Activated CD4-positive, alpha-beta T cell treated with anti-CD3 and anti-CD28 coated beads, Interleukin-2, Interleukin-4, amounts not matched to agents 100 ng/mL and 50 ng/mL, durations not matched to agents 16 hours and 8 hours (primary cell): ENCODE measurements at regions not wholly inside any gene's neighbourhood (a gene's known extent, or its start where the extent isn't known, plus 50 kb on each side); places are given as distances from the start of the nearest gene placed in this dataset.

Experiments
- DNase-seq: peaks from one replicate; pipeline ENCODE4 v3.0.0-alpha.2; 2020; ENCODE audit warnings: low spot score

DNA sequence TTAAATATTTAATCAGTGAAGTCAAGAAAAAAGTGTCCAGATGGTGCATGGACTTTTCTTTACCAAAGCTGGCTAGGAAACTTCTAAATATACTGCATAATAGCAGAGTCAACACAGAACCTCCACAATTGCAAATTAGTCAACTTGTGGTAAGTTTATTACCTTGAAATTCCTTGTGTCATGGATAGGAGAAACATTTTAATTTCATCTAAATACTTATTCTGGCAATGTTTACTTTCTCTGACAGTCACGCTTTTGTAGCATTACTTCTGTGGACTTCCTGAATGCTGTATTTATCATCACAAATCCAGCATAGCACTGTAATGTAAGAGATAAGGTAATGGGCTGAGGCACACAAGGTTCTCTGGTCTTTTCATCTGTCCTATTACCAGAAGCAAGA, 2266.1 kb downstream of the PCDH7 start:
- DNase-seq, result no peak

DNA sequence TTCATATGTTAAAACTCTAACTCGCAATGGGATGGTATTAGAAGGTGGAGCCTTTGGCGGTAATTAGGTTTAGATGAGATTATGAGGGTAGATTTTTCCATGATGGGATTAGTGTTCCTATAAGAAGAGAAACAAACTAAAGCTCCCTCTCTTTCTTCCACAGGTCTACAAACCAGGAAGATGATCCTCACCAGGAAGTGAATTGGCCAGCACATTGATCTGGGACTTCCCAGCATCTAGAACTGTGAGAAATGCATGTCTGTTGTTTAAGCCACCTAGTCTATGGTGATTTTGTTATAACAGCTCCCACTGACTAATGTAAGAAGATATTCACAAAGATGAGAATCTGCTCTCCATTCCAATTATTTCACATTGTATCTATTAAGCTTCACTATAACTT, 2266.9 kb downstream of the PCDH7 start:
- no peak for DNase-seq

DNA sequence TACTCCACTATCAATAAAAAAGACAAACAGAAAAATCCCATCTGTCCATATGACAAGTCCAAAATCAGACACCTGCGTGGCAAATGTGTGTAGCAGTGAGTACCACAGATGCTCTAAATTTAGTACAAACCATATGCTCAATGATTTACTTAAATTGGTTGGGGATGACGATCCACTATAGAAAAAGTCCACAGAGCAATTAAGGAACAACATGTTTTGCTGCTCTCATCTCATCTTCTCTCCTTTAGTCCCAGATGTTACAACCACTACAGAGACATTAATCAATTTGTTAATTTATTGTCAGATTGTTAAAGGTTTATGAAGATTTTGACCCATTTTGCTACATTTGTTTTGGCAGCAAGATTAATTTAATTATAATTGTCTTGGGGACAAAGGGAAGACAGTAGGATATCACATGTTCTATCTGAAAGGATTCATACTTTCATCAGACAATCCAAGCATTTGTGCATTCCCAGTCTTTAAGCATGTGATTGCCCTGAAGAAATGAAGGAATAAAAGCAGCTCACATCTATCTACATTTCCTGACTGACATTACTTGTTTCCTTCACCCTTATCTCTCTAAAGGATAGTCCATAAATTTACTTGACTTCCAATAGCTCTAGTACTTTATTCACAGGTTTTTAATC, 2268.1 kb downstream of the PCDH7 start:
- no peak for DNase-seq

DNA sequence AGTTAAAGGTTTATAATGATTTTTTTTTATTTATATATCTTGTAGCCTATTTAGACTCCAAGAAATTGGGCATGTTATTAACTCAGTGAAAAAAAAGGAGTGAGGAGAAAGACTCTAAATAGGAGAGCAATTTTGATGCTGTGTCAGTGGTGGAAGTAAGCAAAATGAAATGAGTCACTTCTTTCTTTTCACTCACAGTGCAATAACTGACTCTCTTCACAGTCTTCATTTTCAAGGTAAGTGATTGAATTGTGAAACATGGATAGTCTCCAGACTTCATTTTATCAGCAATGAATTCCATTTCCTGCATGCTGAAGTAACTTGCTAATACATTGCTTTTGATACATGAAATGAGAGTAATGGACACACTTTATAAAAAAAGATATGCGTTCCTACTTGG, 2271.5 kb downstream of the PCDH7 start:
- DNase-seq, result no peak

DNA sequence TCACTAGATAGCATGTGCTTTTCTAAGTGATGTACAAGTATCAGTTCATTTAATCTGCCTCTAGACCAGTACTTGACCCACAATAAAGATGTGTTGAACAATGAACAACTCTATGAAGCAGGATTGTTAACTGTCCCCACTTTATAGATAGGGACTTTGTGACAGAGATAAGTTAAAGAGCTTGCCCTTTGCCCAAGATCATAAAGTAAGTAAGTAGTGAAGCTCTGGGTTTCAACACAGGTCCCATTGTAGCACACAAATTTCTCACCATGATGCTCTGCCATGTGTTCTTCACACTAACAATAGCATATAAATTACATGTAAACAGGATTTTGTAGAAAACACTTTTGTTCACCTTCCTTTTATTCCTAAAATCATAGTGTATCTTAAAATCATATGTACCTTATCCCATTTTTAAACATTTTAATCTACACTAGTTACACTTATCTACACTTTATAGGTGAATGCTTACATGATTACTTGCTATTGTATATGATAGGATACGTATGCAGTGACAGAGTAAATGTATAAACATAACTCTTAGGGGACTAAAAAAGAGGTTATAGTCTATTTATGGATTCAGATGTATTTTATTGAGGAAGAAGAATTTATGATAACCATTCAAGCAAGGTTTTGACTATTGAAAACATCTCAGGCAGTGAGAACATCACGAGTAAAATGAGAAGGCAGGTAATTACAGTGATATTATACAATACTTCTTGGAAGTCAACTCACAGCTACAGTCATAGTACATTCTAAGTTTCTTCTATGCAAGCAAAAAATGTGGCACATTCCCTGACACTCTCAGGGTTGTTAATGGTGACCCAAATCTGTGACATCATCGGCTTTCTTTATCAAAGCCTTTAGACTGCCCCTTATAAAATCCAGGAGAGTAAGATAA, 2275.1 kb downstream of the PCDH7 start:
- DNase-seq, result no peak

DNA sequence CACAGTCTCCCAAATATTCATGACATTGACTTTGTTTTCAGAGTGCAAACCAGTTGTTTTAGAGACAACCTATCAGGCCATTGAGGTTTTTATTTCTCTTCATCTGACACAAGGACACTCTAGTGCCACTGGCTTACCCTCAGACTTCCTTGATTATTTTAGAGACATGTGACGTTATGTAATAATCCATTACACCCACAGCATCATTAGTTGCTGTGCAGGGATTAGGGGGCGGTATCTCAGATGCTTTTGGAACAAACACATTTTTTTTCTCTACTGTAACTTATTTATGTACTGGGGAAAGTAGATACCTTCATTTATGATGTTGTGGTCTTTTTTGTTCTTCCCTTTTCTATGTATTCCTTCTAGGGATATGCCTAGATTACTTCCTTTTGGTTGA, 2293.1 kb downstream of the PCDH7 start:
- no peak for DNase-seq

DNA sequence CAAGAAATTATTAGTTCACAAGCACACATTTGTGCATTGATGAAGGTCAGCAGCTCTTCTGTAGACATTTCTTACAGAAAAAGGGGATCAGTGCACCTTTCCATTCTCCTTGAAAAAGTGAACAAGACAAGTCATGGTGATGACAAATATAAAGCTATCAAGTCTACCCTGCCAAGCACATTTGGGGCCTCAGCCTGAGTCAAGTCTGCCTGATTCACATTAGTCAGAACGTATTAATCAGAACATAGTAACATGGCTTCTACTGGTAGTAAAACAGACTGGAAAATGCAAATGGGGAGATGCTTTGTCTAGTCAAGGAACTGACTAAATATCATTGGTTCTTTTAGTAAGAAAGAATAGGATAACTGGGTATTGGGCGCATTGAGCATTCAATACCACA, 2305.1 kb downstream of the PCDH7 start:
- DNase-seq, result no peak

DNA sequence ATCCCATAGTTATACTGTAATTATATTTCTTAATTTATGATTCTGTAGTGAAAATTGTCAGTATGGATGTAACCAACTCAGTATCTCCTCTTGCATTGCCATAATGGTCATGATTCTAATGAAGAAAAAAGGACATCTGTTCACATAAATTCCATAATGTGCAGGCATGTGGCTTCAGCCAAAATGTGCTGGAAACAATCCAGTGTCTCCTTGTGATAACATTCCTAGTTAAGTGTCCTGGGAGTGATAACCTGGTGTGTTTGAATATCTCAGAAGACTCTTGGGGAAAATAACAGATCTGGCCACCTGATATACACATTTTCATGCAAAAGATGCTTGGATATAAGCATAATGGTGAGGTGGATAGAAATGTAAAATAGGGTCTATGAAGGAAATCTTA, 2309.8 kb downstream of the PCDH7 start:
- DNase-seq, result no peak

DNA sequence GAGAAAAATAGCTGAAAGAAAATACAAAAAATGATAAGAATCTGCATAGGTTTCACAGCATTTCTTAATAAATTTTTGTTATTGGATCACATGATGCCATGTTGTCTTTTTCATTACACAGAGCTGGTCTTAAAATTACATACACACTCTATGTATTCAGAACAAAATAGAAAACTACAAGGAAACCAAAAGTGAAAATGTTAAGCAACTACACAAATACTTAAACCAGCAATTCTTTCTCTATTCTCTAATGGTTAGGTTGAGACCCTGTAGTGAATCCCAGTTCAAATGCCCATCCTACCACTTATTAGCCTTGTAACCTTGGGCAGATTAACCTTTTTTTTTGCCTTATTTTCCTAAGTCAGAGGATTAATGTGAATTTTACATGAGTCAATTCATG, 2311.2 kb downstream of the PCDH7 start:
- no peak for DNase-seq

DNA sequence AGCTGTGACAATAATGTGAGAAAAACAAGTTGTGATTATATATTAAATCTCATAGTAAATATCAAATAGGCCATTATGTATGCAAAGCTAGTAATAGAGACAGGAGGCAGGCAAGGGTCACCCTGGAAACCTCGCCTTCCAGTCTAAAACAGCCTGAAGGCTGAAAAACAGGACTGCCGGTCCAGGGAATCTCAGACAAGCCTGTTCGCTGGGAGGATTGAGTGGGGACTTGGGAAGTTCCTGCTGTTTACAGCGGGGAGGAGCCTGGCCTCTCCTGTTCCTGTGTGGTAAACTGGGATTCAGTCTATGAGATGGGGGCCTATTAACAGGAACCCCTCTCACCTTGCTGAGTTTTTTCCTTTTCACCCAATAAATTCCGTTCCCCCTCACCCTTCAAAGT, 2317.3 kb downstream of the PCDH7 start:
- no peak for DNase-seq

DNA sequence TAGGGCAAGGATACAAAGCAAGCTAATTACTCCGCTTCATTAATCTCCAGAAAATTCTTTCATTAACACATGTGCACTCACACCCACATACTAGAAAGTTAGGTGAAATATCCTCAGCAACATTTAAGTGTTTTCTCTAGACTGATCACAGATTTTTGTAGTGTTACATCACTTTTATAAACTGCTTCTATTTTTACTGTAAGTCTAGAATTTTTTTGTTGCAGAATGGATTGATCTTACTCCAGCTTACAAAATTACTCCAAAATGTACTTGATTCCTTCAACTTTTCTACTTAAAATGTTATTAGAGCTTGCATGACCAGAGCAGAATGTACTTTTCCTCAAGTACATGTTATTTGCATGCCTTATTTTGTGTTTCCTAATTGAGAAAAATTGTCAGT, 2325.2 kb downstream of the PCDH7 start:
- DNase-seq, result no peak

DNA sequence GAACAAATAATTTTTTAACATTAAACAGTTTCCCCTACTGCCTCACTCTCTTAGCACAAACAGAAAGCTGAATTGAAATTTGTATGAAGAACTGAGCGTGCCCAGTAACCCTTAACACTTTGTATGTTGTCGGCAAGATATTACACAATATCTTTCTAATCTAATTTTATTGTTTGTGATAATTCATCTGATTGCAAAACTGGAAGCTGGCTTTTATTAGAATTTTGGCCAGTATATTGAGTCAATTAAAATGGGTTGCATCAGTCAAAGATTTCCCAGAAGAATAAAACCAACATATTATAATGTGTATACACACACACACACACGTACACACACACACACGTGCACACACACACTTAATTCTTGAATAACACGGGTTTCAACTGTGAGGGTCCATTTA, 2332.1 kb downstream of the PCDH7 start:
- no peak for DNase-seq

DNA sequence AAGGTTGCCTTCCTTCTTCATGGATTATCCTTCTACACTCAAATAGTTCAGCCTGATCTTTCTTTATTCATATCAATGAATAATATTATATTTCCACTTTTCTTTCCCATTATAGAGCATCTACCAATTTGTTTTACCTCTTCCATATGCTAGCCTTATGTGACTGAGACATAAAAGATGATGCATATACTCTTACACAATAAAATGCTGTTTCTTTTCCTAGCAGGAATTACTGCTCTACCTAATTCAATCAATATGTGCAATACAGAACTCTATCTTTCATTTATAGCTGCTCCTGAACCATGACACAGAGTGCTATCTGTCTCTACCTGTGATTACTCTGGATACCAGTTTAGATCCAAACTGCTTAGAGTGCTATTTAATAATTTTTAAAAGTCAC, 2334.0 kb downstream of the PCDH7 start:
- no peak for DNase-seq

DNA sequence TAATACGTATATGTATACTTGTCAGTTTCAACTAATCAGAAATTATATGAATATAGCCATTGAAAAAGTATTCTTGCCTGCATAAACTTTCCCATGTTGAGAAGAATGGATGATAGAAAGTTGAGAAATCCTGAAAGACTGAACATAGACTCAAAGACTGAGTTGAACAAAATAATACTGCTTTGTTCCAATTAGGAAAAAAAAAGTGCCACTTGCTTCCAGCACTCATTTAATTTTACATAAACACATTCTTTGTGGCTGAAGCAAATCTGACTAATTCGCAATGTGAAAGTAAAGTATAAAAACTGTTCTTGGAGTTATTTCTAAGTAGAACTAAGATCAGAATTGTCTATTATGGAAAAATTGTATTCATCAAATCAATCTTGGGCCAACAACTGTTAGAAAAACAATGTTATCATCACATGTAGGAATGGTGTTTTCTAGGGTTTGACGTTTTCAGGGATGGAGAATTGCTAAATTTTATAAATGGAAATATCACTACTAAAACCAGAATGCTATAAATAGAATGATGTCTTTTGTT, 2334.6 kb downstream of the PCDH7 start:
- DNase-seq, result no peak

DNA sequence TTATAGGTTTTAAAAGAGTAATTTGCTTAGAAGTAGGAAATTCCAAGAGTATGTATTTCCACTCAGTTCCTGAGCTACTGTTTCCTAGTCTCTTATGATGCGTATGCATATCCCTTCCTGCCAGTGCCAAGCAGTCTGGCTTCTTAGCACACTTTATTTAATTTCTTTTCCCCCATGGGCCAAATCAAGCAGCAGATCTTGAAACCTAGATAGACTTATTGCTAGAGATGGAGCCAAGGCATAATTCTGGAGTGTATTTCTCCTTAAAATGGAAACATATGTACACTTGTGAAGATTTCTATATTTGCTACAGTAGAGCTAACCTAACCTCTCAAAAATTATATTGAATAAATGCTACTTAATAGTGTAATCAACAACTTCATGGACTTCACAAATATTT, 2337.6 kb downstream of the PCDH7 start:
- DNase-seq, result no peak

DNA sequence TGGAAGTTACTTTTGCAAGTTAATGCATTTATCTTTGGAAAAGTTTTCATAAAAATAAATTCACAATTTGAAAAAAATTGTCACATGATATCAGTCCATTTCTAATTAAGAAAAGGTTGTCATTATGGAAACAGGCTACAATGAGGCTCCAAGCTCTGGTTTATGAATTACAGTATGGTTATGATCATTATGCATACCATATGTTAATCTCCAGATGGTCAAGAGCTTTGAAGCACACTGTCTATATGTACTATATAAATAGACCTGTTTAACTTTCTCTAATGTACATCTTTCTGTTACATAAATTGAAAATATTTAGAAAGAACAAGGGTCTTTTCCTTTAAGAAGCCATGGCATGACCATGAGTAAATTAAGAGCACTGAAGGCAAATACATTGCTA, 2338.8 kb downstream of the PCDH7 start:
- no peak for DNase-seq

DNA sequence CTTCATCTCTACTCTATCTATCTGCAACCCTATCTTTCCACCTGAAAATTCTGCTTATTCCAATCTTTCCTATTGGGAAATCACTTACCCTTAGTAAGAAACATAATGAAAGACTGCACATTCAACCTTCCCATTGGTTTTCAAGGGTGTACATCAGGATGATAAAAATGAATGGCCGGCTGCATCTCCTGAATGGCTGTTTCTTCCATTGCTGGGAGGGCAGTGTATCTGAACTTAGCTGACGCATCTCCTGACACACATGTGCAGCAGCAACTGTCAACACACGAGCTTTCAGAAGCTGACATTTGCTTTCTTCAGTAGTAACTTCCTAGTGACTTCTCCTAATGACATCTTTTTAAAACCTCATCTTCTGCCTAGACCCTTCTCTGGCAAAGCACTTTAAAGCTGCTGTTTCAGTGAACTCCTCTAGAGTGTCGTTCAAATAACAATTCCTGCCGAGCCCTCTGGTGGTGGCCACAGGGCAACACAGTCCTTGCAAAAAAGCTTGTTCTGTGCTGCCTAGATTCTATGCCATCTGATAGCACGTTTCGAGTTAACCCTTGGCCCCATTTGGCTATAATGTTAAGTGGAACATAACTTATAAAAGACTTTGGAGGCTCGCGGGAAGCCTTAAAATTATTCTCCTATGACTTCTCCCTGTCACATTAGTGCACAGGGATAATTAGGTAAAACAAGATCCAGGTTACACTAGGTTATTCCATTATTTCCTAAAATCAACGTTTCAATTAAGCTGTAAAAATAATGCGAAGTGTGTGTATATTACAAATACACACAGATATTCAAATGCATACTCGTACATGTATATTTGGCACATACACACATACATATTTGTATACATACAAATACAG, 2340.7 kb downstream of the PCDH7 start:
- DNase-seq, result peak; percentile 15

DNA sequence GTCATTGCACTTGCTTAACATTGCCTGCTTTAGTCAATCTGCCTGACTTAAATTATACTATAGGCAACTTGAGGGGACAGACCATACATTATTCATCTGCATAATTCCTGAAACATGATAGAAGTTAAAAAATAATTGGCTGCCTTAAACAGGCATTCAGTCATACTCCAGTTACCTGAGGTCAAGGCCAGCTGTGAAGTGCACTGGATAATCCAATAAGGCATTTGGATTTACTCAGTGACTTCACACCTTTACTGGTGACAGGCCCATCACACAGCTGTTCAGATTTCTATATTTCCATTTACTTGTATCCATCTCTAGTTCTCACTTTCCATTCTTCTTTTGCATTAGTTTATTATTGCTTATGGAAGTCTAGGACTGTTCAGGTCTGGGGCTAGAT, 2341.6 kb downstream of the PCDH7 start:
- DNase-seq, result no peak

DNA sequence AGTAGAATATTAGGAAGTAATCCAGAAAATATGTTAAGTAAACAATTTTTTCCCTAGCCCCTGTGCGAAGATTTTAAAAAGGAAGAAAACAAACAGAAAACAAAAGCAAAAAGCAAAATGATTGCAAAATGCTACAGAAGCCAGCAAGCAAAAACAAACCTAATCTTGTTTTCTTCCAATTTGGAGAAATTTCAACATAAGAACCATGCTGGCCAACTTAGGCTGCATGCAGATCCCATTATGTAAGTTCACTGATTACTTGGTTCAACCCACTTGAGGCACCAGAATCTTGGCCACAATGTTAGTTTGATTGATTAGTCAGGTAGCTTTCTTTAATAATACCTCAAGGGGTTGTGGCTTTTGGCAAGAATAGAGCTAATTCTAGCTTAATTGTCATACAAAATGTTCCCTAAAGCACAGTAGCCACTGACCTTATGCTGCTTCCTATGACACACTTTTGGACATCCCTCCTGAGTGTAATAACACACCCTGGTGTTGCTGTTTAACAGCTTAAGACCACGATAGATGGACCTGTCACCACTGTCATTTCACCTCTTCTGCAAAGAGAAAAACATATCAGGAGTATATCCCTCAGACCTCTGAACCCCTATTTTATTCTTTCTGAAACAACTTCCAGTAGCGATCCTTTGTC, 2342.1 kb downstream of the PCDH7 start:
- no peak for DNase-seq

DNA sequence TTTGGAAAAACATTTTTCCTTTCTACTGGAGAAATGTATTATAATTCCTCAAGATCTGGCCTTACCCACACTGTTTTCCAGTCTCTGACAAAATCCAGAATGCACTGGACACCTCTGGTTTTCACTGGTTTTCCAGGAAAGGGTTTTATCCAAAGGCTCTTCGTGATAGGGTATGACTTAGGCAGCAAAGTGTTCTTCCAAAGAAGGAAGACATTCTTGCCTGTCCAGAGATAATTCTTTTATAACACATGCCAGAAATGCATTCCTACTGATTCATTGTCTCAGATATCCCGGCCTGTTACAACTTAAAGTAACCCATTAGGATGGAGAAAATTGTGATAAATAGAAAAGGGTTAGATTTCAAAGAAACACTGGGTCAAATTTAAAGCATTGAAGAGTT, 2343.1 kb downstream of the PCDH7 start:
- DNase-seq, result no peak

DNA sequence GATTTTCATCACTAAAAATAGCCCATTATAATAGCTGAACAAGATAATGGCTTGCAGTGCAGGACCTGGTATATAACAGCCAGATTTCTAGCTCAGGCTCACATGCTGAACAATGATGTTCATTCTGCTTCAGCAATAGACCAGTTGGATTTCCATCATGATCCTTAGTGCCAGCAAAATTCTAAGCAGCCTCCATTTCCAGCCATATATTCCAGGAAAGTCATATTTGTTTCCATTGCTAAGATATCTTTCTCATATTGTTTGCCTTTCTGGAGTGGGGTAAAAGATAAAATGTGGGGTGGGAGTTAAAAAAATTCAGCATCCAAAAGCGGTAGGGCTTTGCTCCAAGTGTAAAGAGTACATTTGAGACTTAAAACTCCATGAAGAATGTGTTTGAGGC, 2344.1 kb downstream of the PCDH7 start:
- DNase-seq, result no peak

DNA sequence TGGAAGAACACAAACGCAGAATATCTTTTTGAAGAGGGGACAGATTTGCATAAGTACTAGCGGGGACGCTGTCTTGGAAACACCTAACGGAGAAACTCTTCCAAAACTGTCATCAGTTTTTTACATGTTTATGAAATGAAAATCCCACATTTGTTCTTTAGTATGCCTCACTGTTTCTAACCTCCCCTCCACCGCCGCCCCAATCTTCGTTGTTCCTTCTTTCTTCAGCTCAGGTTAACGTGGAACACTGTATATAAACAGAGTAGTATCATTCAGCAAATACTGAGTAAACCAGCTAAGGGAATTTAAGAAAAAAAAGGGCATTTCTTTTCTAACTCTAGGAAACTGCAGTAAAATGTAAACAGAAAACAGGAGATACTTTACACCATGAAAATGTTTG, 2345.6 kb downstream of the PCDH7 start:
- no peak for DNase-seq
